GM12874 (cell line): ENCODE measurements at regions not wholly inside any gene's neighbourhood (a gene's known extent, or its start where the extent isn't known, plus 50 kb on each side); places are given as distances from the start of the nearest gene placed in this dataset.

Experiments used
- CTCF ChIP-seq: IDR thresholded peaks from 2 replicates; pipeline ENCODE4 v1.5.1; 2011; ENCODE audit warnings: low read depth, mild to moderate bottlenecking, control low read depth, low read length, moderate library complexity; ENCODE audit not compliant: insufficient read depth

- no peak for TF ChIP-seq CTCF
Observed at GRCh38 chr4:8786166-8786565, 85.5 kb downstream of the HMX1 start.

- no peak for TF ChIP-seq CTCF
Observed at GRCh38 chr4:8785656-8786142, 85.9 kb downstream of the HMX1 start.

- no peak for TF ChIP-seq CTCF
Observed at GRCh38 chr4:8783736-8784135, 87.9 kb downstream of the HMX1 start.

GRCh38 chr4:8782135-8782534 is 89.5 kb downstream of the HMX1 start:
- no peak for TF ChIP-seq CTCF

- no peak for TF ChIP-seq CTCF
Observed at GRCh38 chr4:8781641-8782040, 90.0 kb downstream of the HMX1 start.

- no peak for TF ChIP-seq CTCF
Observed at GRCh38 chr4:8780596-8781368, 90.9 kb downstream of the HMX1 start.

- no peak for TF ChIP-seq CTCF
Observed at GRCh38 chr4:8780086-8780485, 91.6 kb downstream of the HMX1 start.
